K562 (cell line): ENCODE measurements at regions not wholly inside any gene's neighbourhood (a gene's known extent, or its start where the extent isn't known, plus 50 kb on each side); places are given as distances from the start of the nearest gene placed in this dataset.

Experiments used
- ARHGAP35 ChIP-seq: fragments of 450-650 bp; IDR thresholded peaks from 2 replicates; pipeline ENCODE4 v1.6.1; 2018; ENCODE audit not compliant: partially characterized antibody
- BHLHE40 ChIP-seq: IDR thresholded peaks from 2 replicates; pipeline ENCODE4 v1.6.1; 2011; ENCODE audit warnings: low read length, improper control_type of control experiment
- COPS2 ChIP-seq: fragments of 450-650 bp; conservative IDR thresholded peaks from 2 replicates; pipeline ENCODE4 v1.6.1; 2016; ENCODE audit warnings: mild to moderate bottlenecking, moderate library complexity
- PRPF4 ChIP-seq: fragments of 200-400 bp; formaldehyde crosslinking; IDR thresholded peaks from one replicate; pipeline ENCODE4 v1.6.1; 2017; ENCODE audit warnings: low read length, low read depth, mild to moderate bottlenecking; ENCODE audit not compliant: insufficient read depth, poor library complexity, severe bottlenecking
- SRSF7 ChIP-seq: fragments of 200-400 bp; formaldehyde crosslinking; optimal IDR thresholded peaks from 2 replicates; pipeline ENCODE3; 2017; ENCODE audit warnings: mild to moderate bottlenecking, low read depth, low read length
- ZNF586 ChIP-seq: fragments of 450-650 bp; formaldehyde crosslinking; conservative IDR thresholded peaks from 2 replicates; pipeline ENCODE4 v1.4.0; 2020; ENCODE audit warnings: mild to moderate bottlenecking, moderate library complexity
- TF ChIP-seq, protein P1 (sequence below): fragments of 250-450 bp; sonication (Bioruptor Pico); IDR thresholded peaks from 2 replicates; pipeline ENCODE4 v1.4.0; 2020; ENCODE audit warnings: mild to moderate bottlenecking, moderate library complexity
- TF ChIP-seq, protein P2 (sequence below): fragments of 450-650 bp; IDR thresholded peaks from 2 replicates; pipeline ENCODE4 v1.6.1; 2017; ENCODE audit warnings: antibody characterized with exemption, mild to moderate bottlenecking
- TF ChIP-seq, protein P3 (sequence below): fragments of 250-450 bp; sonication (Bioruptor Pico); IDR thresholded peaks from 2 replicates; pipeline ENCODE4 v1.8.0; 2021; ENCODE audit warnings: moderate library complexity, mild to moderate bottlenecking, inconsistent platforms

DNA sequence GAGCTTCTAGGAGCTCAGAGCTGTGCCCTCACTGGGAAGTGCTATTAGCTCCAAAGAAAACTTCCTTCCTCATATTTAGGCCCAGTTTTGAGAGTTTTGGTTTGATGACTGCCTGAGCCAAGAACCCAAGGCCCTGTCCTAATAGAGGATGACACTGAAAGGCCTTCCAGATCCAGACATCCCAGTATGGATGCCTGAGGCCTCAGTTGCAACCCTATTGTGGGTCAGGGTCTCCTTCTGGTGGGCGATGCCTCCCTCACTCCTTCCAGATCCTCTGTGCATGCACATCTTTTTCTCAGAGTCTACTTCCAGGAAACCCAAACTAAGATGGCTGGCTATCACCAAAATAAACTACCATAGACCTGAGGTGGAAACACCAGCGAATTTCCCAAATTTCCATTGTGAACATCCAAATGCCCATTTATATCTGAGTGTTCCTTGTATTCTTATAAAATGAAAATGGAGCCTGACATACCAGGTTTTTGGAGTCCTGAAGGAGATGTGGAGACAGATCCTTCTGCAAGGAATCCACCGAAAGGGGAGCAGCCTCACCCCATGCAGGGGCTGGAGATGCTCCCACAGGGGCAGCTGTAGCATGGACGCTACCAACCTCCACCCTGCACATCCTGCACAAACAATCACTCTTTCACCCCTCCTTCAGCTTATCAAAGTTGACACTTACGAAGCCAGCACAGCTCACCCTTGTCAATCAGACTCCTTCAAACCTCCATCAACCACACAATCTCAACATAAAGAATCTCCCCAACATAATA, 61.1 kb downstream of the GGTLC2 start (continued):
- TF ChIP-seq, protein P1, sequence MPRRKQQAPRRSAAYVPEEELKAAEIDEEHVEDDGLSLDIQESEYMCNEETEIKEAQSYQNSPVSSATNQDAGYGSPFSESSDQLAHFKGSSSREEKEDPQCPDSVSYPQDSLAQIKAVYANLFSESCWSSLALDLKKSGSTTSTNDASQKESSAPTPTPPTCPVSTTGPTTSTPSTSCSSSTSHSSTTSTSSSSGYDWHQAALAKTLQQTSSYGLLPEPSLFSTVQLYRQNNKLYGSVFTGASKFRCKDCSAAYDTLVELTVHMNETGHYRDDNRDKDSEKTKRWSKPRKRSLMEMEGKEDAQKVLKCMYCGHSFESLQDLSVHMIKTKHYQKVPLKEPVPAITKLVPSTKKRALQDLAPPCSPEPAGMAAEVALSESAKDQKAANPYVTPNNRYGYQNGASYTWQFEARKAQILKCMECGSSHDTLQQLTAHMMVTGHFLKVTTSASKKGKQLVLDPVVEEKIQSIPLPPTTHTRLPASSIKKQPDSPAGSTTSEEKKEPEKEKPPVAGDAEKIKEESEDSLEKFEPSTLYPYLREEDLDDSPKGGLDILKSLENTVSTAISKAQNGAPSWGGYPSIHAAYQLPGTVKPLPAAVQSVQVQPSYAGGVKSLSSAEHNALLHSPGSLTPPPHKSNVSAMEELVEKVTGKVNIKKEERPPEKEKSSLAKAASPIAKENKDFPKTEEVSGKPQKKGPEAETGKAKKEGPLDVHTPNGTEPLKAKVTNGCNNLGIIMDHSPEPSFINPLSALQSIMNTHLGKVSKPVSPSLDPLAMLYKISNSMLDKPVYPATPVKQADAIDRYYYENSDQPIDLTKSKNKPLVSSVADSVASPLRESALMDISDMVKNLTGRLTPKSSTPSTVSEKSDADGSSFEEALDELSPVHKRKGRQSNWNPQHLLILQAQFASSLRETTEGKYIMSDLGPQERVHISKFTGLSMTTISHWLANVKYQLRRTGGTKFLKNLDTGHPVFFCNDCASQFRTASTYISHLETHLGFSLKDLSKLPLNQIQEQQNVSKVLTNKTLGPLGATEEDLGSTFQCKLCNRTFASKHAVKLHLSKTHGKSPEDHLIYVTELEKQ (CRISPR knock-in tag) = no peak
- TF ChIP-seq PRPF4 (no peak), ZNF586 (CRISPR knock-in tag) (no peak), BHLHE40 (no peak), COPS2 (no peak), ARHGAP35 (no peak), SRSF7 (no peak)
- TF ChIP-seq, protein P2, sequence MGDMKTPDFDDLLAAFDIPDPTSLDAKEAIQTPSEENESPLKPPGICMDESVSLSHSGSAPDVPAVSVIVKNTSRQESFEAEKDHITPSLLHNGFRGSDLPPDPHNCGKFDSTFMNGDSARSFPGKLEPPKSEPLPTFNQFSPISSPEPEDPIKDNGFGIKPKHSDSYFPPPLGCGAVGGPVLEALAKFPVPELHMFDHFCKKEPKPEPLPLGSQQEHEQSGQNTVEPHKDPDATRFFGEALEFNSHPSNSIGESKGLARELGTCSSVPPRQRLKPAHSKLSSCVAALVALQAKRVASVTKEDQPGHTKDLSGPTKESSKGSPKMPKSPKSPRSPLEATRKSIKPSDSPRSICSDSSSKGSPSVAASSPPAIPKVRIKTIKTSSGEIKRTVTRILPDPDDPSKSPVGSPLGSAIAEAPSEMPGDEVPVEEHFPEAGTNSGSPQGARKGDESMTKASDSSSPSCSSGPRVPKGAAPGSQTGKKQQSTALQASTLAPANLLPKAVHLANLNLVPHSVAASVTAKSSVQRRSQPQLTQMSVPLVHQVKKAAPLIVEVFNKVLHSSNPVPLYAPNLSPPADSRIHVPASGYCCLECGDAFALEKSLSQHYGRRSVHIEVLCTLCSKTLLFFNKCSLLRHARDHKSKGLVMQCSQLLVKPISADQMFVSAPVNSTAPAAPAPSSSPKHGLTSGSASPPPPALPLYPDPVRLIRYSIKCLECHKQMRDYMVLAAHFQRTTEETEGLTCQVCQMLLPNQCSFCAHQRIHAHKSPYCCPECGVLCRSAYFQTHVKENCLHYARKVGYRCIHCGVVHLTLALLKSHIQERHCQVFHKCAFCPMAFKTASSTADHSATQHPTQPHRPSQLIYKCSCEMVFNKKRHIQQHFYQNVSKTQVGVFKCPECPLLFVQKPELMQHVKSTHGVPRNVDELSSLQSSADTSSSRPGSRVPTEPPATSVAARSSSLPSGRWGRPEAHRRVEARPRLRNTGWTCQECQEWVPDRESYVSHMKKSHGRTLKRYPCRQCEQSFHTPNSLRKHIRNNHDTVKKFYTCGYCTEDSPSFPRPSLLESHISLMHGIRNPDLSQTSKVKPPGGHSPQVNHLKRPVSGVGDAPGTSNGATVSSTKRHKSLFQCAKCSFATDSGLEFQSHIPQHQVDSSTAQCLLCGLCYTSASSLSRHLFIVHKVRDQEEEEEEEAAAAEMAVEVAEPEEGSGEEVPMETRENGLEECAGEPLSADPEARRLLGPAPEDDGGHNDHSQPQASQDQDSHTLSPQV = no peak
- TF ChIP-seq, protein P3, sequence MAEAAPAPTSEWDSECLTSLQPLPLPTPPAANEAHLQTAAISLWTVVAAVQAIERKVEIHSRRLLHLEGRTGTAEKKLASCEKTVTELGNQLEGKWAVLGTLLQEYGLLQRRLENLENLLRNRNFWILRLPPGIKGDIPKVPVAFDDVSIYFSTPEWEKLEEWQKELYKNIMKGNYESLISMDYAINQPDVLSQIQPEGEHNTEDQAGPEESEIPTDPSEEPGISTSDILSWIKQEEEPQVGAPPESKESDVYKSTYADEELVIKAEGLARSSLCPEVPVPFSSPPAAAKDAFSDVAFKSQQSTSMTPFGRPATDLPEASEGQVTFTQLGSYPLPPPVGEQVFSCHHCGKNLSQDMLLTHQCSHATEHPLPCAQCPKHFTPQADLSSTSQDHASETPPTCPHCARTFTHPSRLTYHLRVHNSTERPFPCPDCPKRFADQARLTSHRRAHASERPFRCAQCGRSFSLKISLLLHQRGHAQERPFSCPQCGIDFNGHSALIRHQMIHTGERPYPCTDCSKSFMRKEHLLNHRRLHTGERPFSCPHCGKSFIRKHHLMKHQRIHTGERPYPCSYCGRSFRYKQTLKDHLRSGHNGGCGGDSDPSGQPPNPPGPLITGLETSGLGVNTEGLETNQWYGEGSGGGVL (CRISPR knock-in tag) = no peak
